Activated naive CD8-positive, alpha-beta T cell treated with anti-CD3 and anti-CD28 coated beads, Interleukin-2, amount 50 U/mL, for 16 hours (primary cell): ENCODE measurements at regions not wholly inside any gene's neighbourhood (a gene's known extent, or its start where the extent isn't known, plus 50 kb on each side); places are given as distances from the start of the nearest gene placed in this dataset.

Source experiments
- DNase-seq: peaks from one replicate; pipeline ENCODE4 v3.0.0-alpha.2; 2020; ENCODE audit warnings: low read depth, low spot score

- no peak for DNase-seq
Measured at GRCh38 chr3:72210261-72210660, 425.3 kb upstream of the PROK2 start.

- DNase-seq: no peak
Measured at GRCh38 chr3:72205297-72205826, 420.4 kb upstream of the PROK2 start.

GRCh38 chr3:72204452-72204851 is 419.5 kb upstream of the PROK2 start:
- DNase-seq: no peak

GRCh38 chr3:72203613-72204349 is 418.8 kb upstream of the PROK2 start:
- no peak for DNase-seq

GRCh38 chr3:72203105-72203504 is 418.2 kb upstream of the PROK2 start:
- no peak for DNase-seq

- no peak for DNase-seq
Measured at GRCh38 chr3:72200332-72200731, 415.4 kb upstream of the PROK2 start.

GRCh38 chr3:72199530-72199929 is 414.6 kb upstream of the PROK2 start:
- no peak for DNase-seq

GRCh38 chr3:72196377-72196929 is 411.5 kb upstream of the PROK2 start:
- no peak for DNase-seq

GRCh38 chr3:72195895-72196294 is 410.9 kb upstream of the PROK2 start:
- DNase-seq: no peak

- DNase-seq: no peak
Measured at GRCh38 chr3:72194458-72194857, 409.5 kb upstream of the PROK2 start.

- no peak for DNase-seq
Measured at GRCh38 chr3:72193771-72194430, 409.0 kb upstream of the PROK2 start.

- DNase-seq: no peak
Measured at GRCh38 chr3:72192572-72192971, 407.6 kb upstream of the PROK2 start.

- no peak for DNase-seq
Measured at GRCh38 chr3:72191209-72191960, 406.4 kb upstream of the PROK2 start.

- DNase-seq: no peak
Measured at GRCh38 chr3:72190050-72190449, 405.1 kb upstream of the PROK2 start.

GRCh38 chr3:72189339-72189738 is 404.4 kb upstream of the PROK2 start:
- DNase-seq: no peak

GRCh38 chr3:72188536-72188935 is 403.6 kb upstream of the PROK2 start:
- no peak for DNase-seq

GRCh38 chr3:72187131-72187530 is 402.2 kb upstream of the PROK2 start:
- no peak for DNase-seq

GRCh38 chr3:72186400-72186855 is 401.5 kb upstream of the PROK2 start:
- DNase-seq: no peak

GRCh38 chr3:72185549-72186399 is 400.8 kb upstream of the PROK2 start:
- DNase-seq: peak; percentile 7

- DNase-seq: no peak
Measured at GRCh38 chr3:72183489-72183888, 398.5 kb upstream of the PROK2 start.

- no peak for DNase-seq
Measured at GRCh38 chr3:72182206-72182605, 397.3 kb upstream of the PROK2 start.
